OCI-LY3 (cell line): ENCODE measurements at regions not wholly inside any gene's neighbourhood (a gene's known extent, or its start where the extent isn't known, plus 50 kb on each side); places are given as distances from the start of the nearest gene placed in this dataset.
A peak's percentile ranks its signal among the peaks of the same experiment; 100 is the strongest.
"Not testable (repeated sequence)": the region's sequence is repeated elsewhere in the genome, so short reads cannot be mapped to it uniquely, and the experiment has no call there.

ENCODE experiments used
- H2AFZ ChIP-seq: fragments of 200-600, 300-600 bp; shearing (Covaris generic); 2 replicates; pipeline ENCODE4 v1.6.0; 2014; ENCODE audit warnings: antibody characterized with exemption, low read depth, low read length
- H3K27ac ChIP-seq: fragments of 200-600, 300-600 bp; sonication (generic); 2 replicates; pipeline ENCODE4 v1.5.1; 2014; ENCODE audit warnings: mild to moderate bottlenecking, low read length, moderate library complexity, mixed read lengths
- H3K27me3 ChIP-seq: fragments of 200-600, 300-600 bp; sonication (generic); 2 replicates; pipeline ENCODE4 v1.6.1; 2014; ENCODE audit warnings: low read depth, low read length, mixed read lengths
- H3K36me3 ChIP-seq: fragments of 200-600, 300-600 bp; sonication (generic); replicated peaks from 2 replicates; pipeline ENCODE3; 2014; ENCODE audit warnings: low read depth, low read length, mixed read lengths
- H3K4me1 ChIP-seq: fragments of 300-600, 200-600 bp; sonication (generic); 2 replicates; pipeline ENCODE4 v1.6.1; 2014; ENCODE audit warnings: low read length, mixed read lengths
- H3K4me2 ChIP-seq: fragments of 200-600, 300-600 bp; sonication (generic); 2 replicates; pipeline ENCODE4 v1.6.1; 2014; ENCODE audit warnings: low read length, mixed read lengths
- H3K4me3 ChIP-seq: fragments of 300-600, 200-600 bp; sonication (generic); 2 replicates; pipeline ENCODE4 v1.5.1; 2014; ENCODE audit warnings: antibody characterized with exemption, mild to moderate bottlenecking, low read length, moderate library complexity
- H3K79me2 ChIP-seq: fragments of 300-600, 200-600 bp; shearing (Covaris generic); 2 replicates; pipeline ENCODE4 v1.6.1; 2014; ENCODE audit warnings: mild to moderate bottlenecking, low read length, mixed read lengths
- H3K9ac ChIP-seq: fragments of 300-600, 200-600 bp; shearing (Covaris generic); 2 replicates; pipeline ENCODE4 v1.6.0; 2014; ENCODE audit warnings: mild to moderate bottlenecking, low read length, moderate library complexity
- H3K9me3 ChIP-seq: fragments of 200-600, 300-600 bp; shearing (Covaris generic); 2 replicates; pipeline ENCODE4 v1.6.1; 2014; ENCODE audit warnings: low read length, mixed read lengths; ENCODE audit not compliant: insufficient read depth
- H4K20me1 ChIP-seq: fragments of 200-600, 300-600 bp; sonication (generic); 2 replicates; pipeline ENCODE4 v1.6.1; 2016; ENCODE audit warnings: low read length, mixed read lengths; ENCODE audit not compliant: insufficient read depth
- CTCF ChIP-seq: fragments of 200-600, 300-600 bp; sonication (generic); IDR thresholded peaks from 2 replicates; pipeline ENCODE4 v1.5.1; 2014; ENCODE audit warnings: antibody characterized with exemption, low read length, low read depth
- EZH2phosphoT487 ChIP-seq: fragments of 200-600 bp; shearing (Covaris generic); IDR thresholded peaks from 2 replicates; pipeline ENCODE4 v1.6.1; 2018; ENCODE audit warnings: antibody characterized with exemption, mixed run types, low read depth

DNA sequence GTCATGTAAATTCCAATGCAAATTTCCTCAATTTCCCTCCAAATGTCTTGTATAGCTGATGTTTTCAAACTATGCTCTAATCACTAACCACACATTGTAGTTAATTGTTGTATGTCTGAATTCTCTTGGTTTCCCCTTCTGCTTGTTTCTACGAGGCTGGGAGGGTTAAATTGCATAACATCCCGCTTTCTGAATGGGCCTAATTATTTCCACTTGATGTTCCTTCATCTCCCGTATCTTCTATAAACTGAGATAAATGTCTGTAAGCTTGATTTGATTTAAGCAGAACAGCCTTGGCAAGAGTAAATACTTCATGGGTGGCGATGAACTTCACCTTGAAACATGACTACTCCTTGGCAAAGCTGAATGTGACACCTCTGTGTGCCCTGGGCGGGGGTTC, 72.2 kb downstream of the SERINC2 start:
- H3K9ac ChIP-seq, result no peak overlapping the region
- no peak overlapping the region for H2AFZ ChIP-seq
- H3K4me2 ChIP-seq, result no peak overlapping the region
- H3K4me1 ChIP-seq, result peaks cover 44% of the 10 kb centered on the region
- no peaks in the 10 kb centered on the region for H3K27me3 ChIP-seq
- H3K27ac ChIP-seq, result no peak overlapping the region
- H3K4me3 ChIP-seq, result no peak overlapping the region
- H4K20me1 ChIP-seq, result no peaks in the 10 kb centered on the region
- no peaks in the 10 kb centered on the region for H3K36me3 ChIP-seq
- no peaks in the 10 kb centered on the region for H3K79me2 ChIP-seq
- no peak for TF ChIP-seq CTCF
- no peaks in the 10 kb centered on the region for H3K9me3 ChIP-seq

- TF ChIP-seq CTCF (no peak), EZH2phosphoT487 (no peak)
- Histone ChIP-seq H3K4me2 (no peak overlapping the region), H3K36me3 (no peaks in the 10 kb centered on the region), H3K4me1 (peaks cover 36% of the 10 kb centered on the region), H3K27me3 (no peaks in the 10 kb centered on the region), H3K27ac (peak overlapping the region; percentile 62), H3K4me3 (no peak overlapping the region), H3K9me3 (no peaks in the 10 kb centered on the region), H2AFZ (no peak overlapping the region), H3K9ac (no peak overlapping the region), H3K79me2 (no peaks in the 10 kb centered on the region), H4K20me1 (no peaks in the 10 kb centered on the region)
Observed at GRCh38 chr1:31487143-31487542, 74.1 kb downstream of the SERINC2 start.

GRCh38 chr1:31487721-31488293, 74.8 kb downstream of the SERINC2 start:
- Histone ChIP-seq H3K4me1 (peaks cover 29% of the 10 kb centered on the region), H3K36me3 (no peaks in the 10 kb centered on the region), H4K20me1 (no peaks in the 10 kb centered on the region), H3K79me2 (no peaks in the 10 kb centered on the region), H3K9ac (no peak overlapping the region), H3K27me3 (no peaks in the 10 kb centered on the region), H3K27ac (peak overlapping the region; percentile 62; the same call in 1 of the 2 replicates), H2AFZ (no peak overlapping the region), H3K9me3 (no peaks in the 10 kb centered on the region), H3K4me2 (no peak overlapping the region), H3K4me3 (no peak overlapping the region)
- TF ChIP-seq EZH2phosphoT487 (no peak), CTCF (no peak)

GRCh38 chr1:31488528-31488927, 75.5 kb downstream of the SERINC2 start:
- Histone ChIP-seq H3K9me3 (no peaks in the 10 kb centered on the region), H3K36me3 (no peaks in the 10 kb centered on the region), H3K4me1 (peaks cover 23% of the 10 kb centered on the region), H3K4me2 (no peak overlapping the region), H3K79me2 (no peaks in the 10 kb centered on the region), H3K9ac (no peak overlapping the region), H3K27ac (no peak overlapping the region), H3K27me3 (no peaks in the 10 kb centered on the region), H2AFZ (no peak overlapping the region), H4K20me1 (no peaks in the 10 kb centered on the region), H3K4me3 (no peak overlapping the region)
- no peak for TF ChIP-seq CTCF
- TF ChIP-seq EZH2phosphoT487, result no peak

DNA sequence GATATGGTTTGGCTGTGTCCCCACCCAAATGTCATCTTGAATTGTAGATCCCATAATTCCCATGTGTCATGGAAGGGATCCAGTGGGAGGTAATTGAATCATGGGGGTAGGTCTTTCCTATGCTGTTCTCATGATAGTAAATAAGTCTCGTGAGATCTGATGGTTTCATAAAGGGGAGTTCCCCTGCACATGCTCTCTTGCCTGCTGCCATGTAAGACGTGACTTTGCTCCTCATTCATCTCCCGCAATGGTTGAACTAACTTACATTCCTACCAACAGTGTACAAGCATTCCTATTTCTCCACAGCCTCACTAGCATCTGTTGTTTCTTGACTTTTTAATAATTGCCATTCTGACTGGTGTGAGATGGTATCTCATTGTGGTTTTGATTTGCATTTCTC, 76.6 kb downstream of the SERINC2 start:
- not testable (repeated sequence) for H3K4me2 ChIP-seq, H3K9ac ChIP-seq, H4K20me1 ChIP-seq, H3K27ac ChIP-seq, H3K4me3 ChIP-seq, H3K79me2 ChIP-seq, H3K9me3 ChIP-seq, H3K36me3 ChIP-seq, H2AFZ ChIP-seq, H3K27me3 ChIP-seq
- H3K4me1 ChIP-seq, result peaks cover 23% of the 10 kb centered on the region

- not testable (repeated sequence) for H3K4me2 ChIP-seq, H3K27ac ChIP-seq, H3K27me3 ChIP-seq, H3K36me3 ChIP-seq, H3K9ac ChIP-seq, H4K20me1 ChIP-seq, H3K79me2 ChIP-seq, H3K4me3 ChIP-seq, H3K9me3 ChIP-seq, H2AFZ ChIP-seq
- H3K4me1 ChIP-seq, result peaks cover 23% of the 10 kb centered on the region
Observed at GRCh38 chr1:31490596-31490995, 77.6 kb downstream of the SERINC2 start.
